ENCODE measurements at regions not wholly inside any gene's neighbourhood (a gene's known extent, or its start where the extent isn't known, plus 50 kb on each side); places are given as distances from the start of the nearest gene placed in this dataset.
"Not testable (repeated sequence)": the region's sequence is repeated elsewhere in the genome, so short reads cannot be mapped to it uniquely, and the experiment has no call there.

GRCh38 chr14:83575301-83575700, 1954.6 kb upstream of the FLRT2 start:
- DNase-seq (ENCODE audit: low spot score) (no peak), ATAC-seq (no peak)

GRCh38 chr14:83583201-83583600, 1946.7 kb upstream of the FLRT2 start:
- no peak for DNase-seq (ENCODE audit: low spot score)
- ATAC-seq, result no peak

GRCh38 chr14:83594874-83595273, 1935.1 kb upstream of the FLRT2 start:
- DNase-seq (ENCODE audit: low spot score) (no peak), ATAC-seq (no peak)

GRCh38 chr14:83607682-83608081, 1922.3 kb upstream of the FLRT2 start:
- DNase-seq (ENCODE audit: low spot score), result no peak
- no peak for ATAC-seq

GRCh38 chr14:83611491-83611890, 1918.5 kb upstream of the FLRT2 start:
- ATAC-seq, result no peak
- no peak for DNase-seq (ENCODE audit: low spot score)

GRCh38 chr14:83611906-83612390, 1918.0 kb upstream of the FLRT2 start:
- DNase-seq (ENCODE audit: low spot score) (no peak), ATAC-seq (no peak)

GRCh38 chr14:83614956-83615355, 1915.0 kb upstream of the FLRT2 start:
- DNase-seq (ENCODE audit: low spot score) (no peak), ATAC-seq (no peak)

- no peak for ATAC-seq
- DNase-seq (ENCODE audit: low spot score), result no peak
These were observed 1905.4 kb upstream of the FLRT2 start for GRCh38 chr14:83624541-83624940.

- ATAC-seq, result no peak
- no peak for DNase-seq (ENCODE audit: low spot score)
These were observed 1897.6 kb upstream of the FLRT2 start for GRCh38 chr14:83632375-83632774.

- DNase-seq (ENCODE audit: low spot score) (no peak), ATAC-seq (no peak)
These were observed 1891.0 kb upstream of the FLRT2 start for GRCh38 chr14:83638748-83639504.

- DNase-seq (ENCODE audit: low spot score); ATAC-seq: not testable (repeated sequence)
These were observed 1890.5 kb upstream of the FLRT2 start for GRCh38 chr14:83639505-83639875.

- no peak for ATAC-seq
- no peak for DNase-seq (ENCODE audit: low spot score)
These were observed 1883.7 kb upstream of the FLRT2 start for GRCh38 chr14:83646228-83646627.

- DNase-seq (ENCODE audit: low spot score), result no peak
- ATAC-seq, result peak; percentile 45
These were observed 1869.3 kb upstream of the FLRT2 start for GRCh38 chr14:83660597-83660996.

- DNase-seq (ENCODE audit: low spot score), result no peak
- ATAC-seq, result no peak
These were observed 1865.6 kb upstream of the FLRT2 start for GRCh38 chr14:83664389-83664788.

- no peak for ATAC-seq
These were observed 1840.7 kb upstream of the FLRT2 start for GRCh38 chr14:83689265-83689664.

GRCh38 chr14:83697099-83697498, 1832.8 kb upstream of the FLRT2 start:
- DNase-seq (ENCODE audit: low spot score), result no peak
- ATAC-seq, result no peak

More at GRCh38 chr14:83689265-83689664, 1840.7 kb upstream of the FLRT2 start:
- no peak for DNase-seq (ENCODE audit: low spot score)

GRCh38 chr14:83702619-83703018, 1827.3 kb upstream of the FLRT2 start:
- ATAC-seq (no peak), DNase-seq (ENCODE audit: low spot score) (no peak)

GRCh38 chr14:83706231-83706954, 1823.6 kb upstream of the FLRT2 start:
- DNase-seq (ENCODE audit: low spot score) (no peak), ATAC-seq (no peak)

- no peak for ATAC-seq
- no peak for DNase-seq (ENCODE audit: low spot score)
These were observed 1822.9 kb upstream of the FLRT2 start for GRCh38 chr14:83707056-83707455.

GRCh38 chr14:83709116-83709515, 1820.8 kb upstream of the FLRT2 start:
- ATAC-seq (no peak), DNase-seq (ENCODE audit: low spot score) (no peak)

GRCh38 chr14:83711046-83711445, 1818.9 kb upstream of the FLRT2 start:
- DNase-seq (ENCODE audit: low spot score), result no peak
- no peak for ATAC-seq

GRCh38 chr14:83712418-83713129, 1817.4 kb upstream of the FLRT2 start:
- no peak for ATAC-seq
- no peak for DNase-seq (ENCODE audit: low spot score)
